NB4 (cell line): ENCODE measurements at regions not wholly inside any gene's neighbourhood (a gene's known extent, or its start where the extent isn't known, plus 50 kb on each side); places are given as distances from the start of the nearest gene placed in this dataset.

Experiments
- DNase-seq: peaks from one replicate; pipeline ENCODE4 v3.0.0; 2010; ENCODE audit warnings: low read depth
- H3K4me3 ChIP-seq: one replicate; pipeline ENCODE4 v1.5.1; 2011; ENCODE audit warnings: mild to moderate bottlenecking, low read depth, low read length, moderate library complexity
- MYC ChIP-seq: IDR thresholded peaks from 2 replicates; pipeline ENCODE4 v1.6.1; 2011; ENCODE audit warnings: low read depth, low read length
- POLR2A ChIP-seq: IDR thresholded peaks from 2 replicates; pipeline ENCODE4 v1.6.1; 2011; ENCODE audit warnings: mild to moderate bottlenecking; ENCODE audit not compliant: insufficient read length; ENCODE audit errors: extremely low read depth
- TF ChIP-seq, protein P1 (sequence below): IDR thresholded peaks from 2 replicates; pipeline ENCODE4 v1.6.1; 2011; ENCODE audit warnings: low read depth, low read length
- TF ChIP-seq, protein P2 (sequence below): IDR thresholded peaks from one replicate; pipeline ENCODE4 v1.5.1; 2012; ENCODE audit warnings: low read depth, low read length

DNA sequence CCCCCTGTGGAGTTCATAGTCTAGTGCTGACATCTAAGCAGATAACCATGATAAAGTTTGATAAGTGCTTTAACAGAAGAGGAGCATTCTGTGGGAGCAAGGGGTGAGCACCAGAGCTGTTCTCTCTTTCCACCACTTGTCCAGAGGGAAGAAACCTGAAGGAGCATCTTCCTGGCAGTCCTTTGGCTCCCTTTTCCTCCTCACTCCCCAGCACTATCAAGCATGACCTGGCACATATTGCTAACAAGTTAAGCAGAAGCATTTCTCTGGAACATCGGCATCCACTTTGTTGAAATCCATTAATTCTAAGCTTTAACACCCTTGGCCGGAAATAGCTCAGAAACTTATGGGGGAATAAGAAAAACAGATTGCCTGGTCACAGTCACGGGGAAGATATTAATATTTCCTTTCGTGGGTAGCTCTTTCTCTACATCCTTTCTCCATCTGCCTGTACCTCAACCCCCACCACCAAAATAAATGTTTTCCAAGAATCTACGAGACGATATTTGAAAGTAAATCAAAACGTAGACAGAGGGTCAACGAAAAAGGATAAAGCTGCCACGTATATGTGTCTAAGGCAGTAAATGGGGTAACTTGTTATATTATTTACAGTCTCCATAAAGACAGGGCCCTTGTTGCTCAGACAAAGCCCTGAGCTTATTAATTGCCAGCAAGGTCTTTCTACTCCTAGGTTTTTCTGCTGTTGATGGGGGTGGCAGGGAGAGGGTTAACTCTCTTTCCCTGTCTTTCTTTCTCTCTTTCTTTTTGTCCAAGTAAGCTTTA, 351.4 kb downstream of the NUF2 start:
- no peak for DNase-seq
- no peak for TF ChIP-seq POLR2A
- TF ChIP-seq, protein P1, sequence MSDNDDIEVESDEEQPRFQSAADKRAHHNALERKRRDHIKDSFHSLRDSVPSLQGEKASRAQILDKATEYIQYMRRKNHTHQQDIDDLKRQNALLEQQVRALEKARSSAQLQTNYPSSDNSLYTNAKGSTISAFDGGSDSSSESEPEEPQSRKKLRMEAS: no peak
- TF ChIP-seq, protein P2, sequence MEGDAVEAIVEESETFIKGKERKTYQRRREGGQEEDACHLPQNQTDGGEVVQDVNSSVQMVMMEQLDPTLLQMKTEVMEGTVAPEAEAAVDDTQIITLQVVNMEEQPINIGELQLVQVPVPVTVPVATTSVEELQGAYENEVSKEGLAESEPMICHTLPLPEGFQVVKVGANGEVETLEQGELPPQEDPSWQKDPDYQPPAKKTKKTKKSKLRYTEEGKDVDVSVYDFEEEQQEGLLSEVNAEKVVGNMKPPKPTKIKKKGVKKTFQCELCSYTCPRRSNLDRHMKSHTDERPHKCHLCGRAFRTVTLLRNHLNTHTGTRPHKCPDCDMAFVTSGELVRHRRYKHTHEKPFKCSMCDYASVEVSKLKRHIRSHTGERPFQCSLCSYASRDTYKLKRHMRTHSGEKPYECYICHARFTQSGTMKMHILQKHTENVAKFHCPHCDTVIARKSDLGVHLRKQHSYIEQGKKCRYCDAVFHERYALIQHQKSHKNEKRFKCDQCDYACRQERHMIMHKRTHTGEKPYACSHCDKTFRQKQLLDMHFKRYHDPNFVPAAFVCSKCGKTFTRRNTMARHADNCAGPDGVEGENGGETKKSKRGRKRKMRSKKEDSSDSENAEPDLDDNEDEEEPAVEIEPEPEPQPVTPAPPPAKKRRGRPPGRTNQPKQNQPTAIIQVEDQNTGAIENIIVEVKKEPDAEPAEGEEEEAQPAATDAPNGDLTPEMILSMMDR: no peak
- no peak for TF ChIP-seq MYC

DNA sequence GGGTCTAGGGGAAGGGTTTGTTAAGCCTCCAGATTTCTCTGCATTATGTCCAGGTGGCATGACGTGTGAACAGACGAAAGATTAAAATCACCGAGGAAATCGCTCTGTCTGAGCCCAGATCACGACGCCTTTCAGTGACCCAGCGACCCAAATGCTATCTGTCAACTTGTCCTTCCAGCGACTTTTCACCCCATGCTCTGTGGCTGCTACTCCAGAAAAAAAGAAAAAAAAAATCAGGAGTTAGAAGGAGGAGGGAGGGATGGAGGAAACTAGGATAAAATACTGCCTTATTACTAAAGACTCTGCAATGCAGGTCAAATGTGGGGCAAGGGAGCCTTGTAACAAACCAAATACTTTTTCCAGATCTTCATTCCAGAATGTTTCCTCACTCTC, 352.0 kb downstream of the NUF2 start:
- DNase-seq: no peak
- H3K4me3 ChIP-seq: no peak overlapping the region
- no peak for TF ChIP-seq MYC
- TF ChIP-seq POLR2A: no peak
- TF ChIP-seq, protein P2: no peak
- TF ChIP-seq, protein P1: no peak

More for the DNA sequence above, 351.4 kb downstream of the NUF2 start:
- H3K4me3 ChIP-seq: no peak overlapping the region

DNA sequence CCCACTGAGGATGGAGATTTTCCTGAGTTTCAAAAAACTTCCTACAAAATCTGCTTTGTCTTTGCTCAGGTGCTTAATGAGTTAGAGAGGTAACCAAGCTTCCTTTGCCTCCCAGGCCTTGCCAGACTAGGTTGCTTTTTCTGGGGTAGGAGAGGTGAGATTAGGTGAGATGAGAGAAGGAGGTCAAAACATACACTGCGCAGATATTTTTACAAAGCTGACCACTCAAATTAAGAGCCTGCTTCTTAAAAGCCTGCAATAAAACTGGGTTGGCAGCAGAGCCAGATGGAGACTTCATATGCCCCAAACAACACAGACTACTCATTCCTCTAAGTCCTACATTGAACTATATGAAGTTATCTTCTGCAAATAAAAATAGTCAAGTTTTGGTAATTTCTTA, 352.5 kb downstream of the NUF2 start:
- DNase-seq: no peak
- TF ChIP-seq, protein P1: no peak
- TF ChIP-seq POLR2A: no peak
- TF ChIP-seq MYC: no peak
- TF ChIP-seq, protein P2: no peak
- no peak overlapping the region for H3K4me3 ChIP-seq

DNA sequence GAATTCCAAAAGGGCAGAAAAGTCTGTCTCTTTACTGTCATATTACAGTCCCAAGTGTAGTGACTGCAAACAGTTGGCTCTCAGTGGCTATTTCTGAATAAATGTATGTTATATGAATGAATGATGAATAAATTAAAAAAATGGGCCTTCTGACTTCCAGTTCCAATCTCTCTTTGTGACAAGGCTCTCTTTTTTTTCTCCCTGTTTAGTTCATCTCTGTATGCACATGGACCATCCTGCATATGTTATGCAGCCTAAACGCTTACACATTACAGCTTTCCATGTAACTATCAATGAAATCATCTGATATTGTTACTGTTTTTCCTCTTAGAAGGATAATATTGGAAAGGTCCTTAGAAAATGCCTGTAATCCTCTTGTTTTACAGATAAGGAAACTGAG, 363.0 kb downstream of the NUF2 start:
- DNase-seq: no peak
- no peak for TF ChIP-seq POLR2A
- no peak overlapping the region for H3K4me3 ChIP-seq

DNA sequence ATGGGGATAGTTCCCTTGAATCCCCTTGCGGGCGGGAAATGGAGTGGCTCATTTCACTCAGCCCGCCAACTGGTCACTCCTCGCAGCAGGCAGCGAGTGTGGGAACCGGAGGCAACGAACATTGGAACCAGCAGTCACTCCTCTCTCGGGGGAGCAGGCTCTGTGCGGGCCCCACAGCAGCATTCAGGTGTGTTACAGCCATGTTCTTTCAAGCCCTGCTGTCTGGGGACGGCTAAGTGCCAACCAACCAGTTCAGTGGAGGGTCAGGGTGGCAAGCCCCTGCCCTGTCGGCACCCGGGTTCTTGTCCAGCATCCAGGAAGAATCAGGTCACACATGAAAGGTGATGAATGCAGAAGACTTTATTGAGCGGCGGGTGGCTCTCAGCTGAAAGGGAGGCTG, 370.5 kb downstream of the NUF2 start:
- no peak for TF ChIP-seq POLR2A
- TF ChIP-seq, protein P1: no peak
- TF ChIP-seq, protein P2: no peak
- no peak for TF ChIP-seq MYC
- H3K4me3 ChIP-seq: no peak overlapping the region
- DNase-seq: no peak

DNA sequence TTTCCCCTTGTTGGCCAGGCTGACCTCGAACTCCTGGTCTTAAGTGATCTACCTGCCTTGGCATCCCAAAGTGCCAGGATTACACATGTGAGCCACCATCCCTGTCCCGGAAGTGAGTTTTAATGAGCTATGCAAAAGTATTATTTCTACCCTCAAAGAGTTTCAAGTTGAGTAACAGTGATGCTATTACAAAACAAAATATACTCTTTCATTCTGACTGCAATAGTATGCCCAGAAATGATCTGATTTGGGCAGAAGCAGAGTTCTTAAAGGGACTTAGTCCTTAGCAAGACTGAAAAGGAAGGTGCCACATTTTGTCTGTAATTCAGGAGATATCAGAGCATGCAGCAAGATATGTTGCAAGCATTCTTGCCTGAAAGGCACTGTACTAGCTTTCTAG, 375.4 kb downstream of the NUF2 start:
- H3K4me3 ChIP-seq: no peak overlapping the region
- TF ChIP-seq, protein P2: no peak
- TF ChIP-seq, protein P1: no peak
- TF ChIP-seq POLR2A: no peak
- no peak for TF ChIP-seq MYC
- no peak for DNase-seq
